RWPE1 (cell line): ENCODE measurements at regions not wholly inside any gene's neighbourhood (a gene's known extent, or its start where the extent isn't known, plus 50 kb on each side); places are given as distances from the start of the nearest gene placed in this dataset.

ENCODE experiments used
- CTCF ChIA-PET: fragments of 350-600 bp; sonication (Branson Sonifier 250); formaldehyde crosslinking; extraction: SDS; loops from one replicate; lab custom pipeline; 2021; lab: Yijun Ruan, JAX
- POLR2A ChIA-PET: fragments of 400-600 bp; formaldehyde crosslinking; extraction: SDS; loops from one replicate; lab custom pipeline; 2020; ENCODE audit warnings: antibody characterized with exemption; ENCODE audit not compliant: low non-redundant PET; lab: Yijun Ruan, JAX
- DNase-seq: peaks from one replicate; pipeline ENCODE4 v3.0.0; 2012; ENCODE audit warnings: low spot score
- H3K27ac ChIP-seq: fragments of 450-650 bp; 2 replicates; pipeline ENCODE4 v1.5.1; 2017
- TF ChIP-seq, protein P1 (sequence below): fragments of 450-650 bp; conservative IDR thresholded peaks from 2 replicates; pipeline ENCODE4 v1.5.1; 2017; ENCODE audit warnings: low read depth, mild to moderate bottlenecking

GRCh38 chr16:51085271-51085670 lies 65.8 kb downstream of the SALL1 start:
- DNase-seq = no peak
- H3K27ac ChIP-seq = no peak overlapping the region
- ChIA-PET CTCF (no interaction called here), POLR2A (no interaction called here)
- TF ChIP-seq, protein P1, sequence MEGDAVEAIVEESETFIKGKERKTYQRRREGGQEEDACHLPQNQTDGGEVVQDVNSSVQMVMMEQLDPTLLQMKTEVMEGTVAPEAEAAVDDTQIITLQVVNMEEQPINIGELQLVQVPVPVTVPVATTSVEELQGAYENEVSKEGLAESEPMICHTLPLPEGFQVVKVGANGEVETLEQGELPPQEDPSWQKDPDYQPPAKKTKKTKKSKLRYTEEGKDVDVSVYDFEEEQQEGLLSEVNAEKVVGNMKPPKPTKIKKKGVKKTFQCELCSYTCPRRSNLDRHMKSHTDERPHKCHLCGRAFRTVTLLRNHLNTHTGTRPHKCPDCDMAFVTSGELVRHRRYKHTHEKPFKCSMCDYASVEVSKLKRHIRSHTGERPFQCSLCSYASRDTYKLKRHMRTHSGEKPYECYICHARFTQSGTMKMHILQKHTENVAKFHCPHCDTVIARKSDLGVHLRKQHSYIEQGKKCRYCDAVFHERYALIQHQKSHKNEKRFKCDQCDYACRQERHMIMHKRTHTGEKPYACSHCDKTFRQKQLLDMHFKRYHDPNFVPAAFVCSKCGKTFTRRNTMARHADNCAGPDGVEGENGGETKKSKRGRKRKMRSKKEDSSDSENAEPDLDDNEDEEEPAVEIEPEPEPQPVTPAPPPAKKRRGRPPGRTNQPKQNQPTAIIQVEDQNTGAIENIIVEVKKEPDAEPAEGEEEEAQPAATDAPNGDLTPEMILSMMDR = no peak

DNA sequence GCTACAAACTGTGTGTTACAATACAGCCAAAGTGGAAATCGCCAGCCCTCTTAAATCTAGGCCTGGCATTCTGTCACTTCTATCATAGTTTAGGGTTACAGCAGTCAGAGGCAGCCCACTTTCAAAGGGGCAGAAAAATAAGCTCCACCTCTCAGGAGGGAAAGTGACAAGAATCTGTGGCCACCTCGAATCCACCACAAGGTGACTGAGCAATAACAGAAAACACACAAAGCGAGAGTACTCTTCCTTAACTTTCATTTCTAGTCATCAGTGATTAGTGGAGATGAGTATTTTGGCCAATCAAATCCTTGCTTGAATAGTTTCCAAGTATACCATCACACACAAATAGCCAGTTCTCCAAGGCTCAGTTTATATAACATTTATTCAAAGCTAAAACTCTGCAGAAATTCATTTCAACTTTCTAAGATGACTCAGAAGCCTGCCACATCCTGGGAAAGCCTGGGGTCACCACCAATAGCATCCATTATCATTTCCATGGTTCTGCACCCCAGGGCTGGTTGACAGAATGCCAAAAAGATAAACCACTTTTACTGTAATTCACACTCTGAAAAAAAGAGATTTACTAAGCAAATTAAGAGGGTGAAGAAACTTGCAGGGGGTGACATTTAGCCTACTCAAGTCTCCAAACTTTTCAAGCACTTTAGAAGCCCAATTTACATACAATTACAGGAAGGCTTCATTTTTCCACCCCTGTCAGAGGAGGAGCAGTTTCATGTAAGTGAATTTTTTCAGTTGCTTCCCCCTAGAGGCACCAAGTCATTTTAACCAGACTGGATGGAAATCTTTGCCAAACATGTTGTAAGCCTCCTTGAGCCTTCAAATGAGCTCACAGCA lies 66.8 kb downstream of the SALL1 start:
- TF ChIP-seq, protein P1 = no peak
- no peak for DNase-seq
- ChIA-PET CTCF (no interaction called here), POLR2A (no interaction called here)
- H3K27ac ChIP-seq = no peak overlapping the region

DNA sequence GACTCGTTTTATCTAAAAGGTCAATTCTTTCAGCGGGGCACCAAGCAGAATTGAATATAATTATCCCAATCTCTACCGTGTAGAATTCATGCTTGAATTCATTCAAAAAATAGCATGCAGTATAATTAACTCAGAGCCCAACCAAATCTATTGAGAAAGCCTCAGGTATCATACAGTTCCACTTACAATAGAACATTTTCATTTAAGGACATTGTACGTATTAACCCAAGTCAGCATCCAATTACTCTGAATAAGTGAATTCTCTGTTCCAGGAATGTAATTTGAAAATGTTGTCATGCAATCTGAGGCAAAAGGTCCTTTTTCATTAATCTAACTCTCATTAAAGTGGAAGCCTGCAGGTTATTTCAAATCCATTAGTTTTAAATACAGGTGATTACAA lies 78.5 kb downstream of the SALL1 start:
- POLR2A ChIA-PET = no interaction called here
- CTCF ChIA-PET = no interaction called here
- no peak overlapping the region for H3K27ac ChIP-seq
- TF ChIP-seq, protein P1 = no peak
- no peak for DNase-seq

GRCh38 chr16:51071326-51071725 lies 79.7 kb downstream of the SALL1 start:
- H3K27ac ChIP-seq = no peak overlapping the region
- TF ChIP-seq, protein P1 = no peak
- ChIA-PET CTCF (interaction anchor here (0.5 kb wide), 1 partner anchor 778 kb away, joined by 3 read pairs; no protein-coding TSS in a partner anchor), POLR2A (no interaction called here)
- DNase-seq = no peak

DNA sequence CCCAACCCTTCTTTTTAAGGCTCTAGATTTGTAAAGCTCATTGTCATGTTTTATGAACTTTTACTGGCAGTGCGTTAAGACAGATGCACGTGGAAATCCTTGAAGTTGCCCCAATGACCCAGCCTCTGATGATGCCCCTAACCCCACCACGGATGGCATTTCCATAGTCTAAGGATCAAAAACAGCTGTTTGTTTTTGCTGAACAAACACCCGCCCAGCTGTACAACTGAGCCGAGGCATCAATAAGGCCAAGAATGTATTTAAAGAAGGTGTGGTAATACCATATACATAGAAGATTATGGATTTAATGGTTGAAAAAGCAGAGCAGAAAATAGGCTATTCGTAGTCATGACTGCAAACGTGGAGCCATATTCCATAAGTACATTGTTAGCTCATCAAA lies 83.7 kb downstream of the SALL1 start:
- ChIA-PET CTCF (interaction anchor here (0.7 kb wide), 1 partner anchor 12 kb away, joined by 3 read pairs; no protein-coding TSS in a partner anchor), POLR2A (no interaction called here)
- no peak for DNase-seq
- TF ChIP-seq, protein P1 = no peak
- no peak overlapping the region for H3K27ac ChIP-seq

GRCh38 chr16:51062039-51062438 lies 89.0 kb downstream of the SALL1 start:
- peak; percentile 13 for DNase-seq
- CTCF ChIA-PET = interaction anchor here (0.6 kb wide), 1 partner anchor 179 kb away, joined by 3 read pairs; no protein-coding TSS in a partner anchor
- no peak overlapping the region for H3K27ac ChIP-seq
- POLR2A ChIA-PET = no interaction called here
- TF ChIP-seq, protein P1 = no peak
